ENCODE measurements at regions not wholly inside any gene's neighbourhood (a gene's known extent, or its start where the extent isn't known, plus 50 kb on each side); places are given as distances from the start of the nearest gene placed in this dataset.

DNA sequence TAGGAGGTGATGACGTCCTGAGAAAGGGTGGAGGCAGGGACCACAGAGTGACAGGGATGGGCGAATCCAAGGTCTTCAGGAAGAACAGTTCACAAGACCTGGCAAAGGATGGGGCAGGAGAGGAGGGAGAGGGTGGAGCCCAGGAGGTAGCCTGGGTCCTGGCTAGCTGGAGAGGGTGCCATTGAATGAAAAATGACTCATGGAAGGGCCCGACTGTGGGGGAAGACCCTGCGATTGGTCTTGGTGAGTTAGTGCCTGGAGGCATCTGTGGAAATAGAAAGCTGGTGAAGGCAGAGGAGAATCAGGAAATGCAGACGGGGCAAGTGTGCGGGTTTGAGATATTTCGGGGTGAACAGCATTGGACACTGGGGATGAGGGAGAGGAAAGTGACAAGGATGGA lies 60.3 kb upstream of the SLC45A1 start:
- H3K9me3 Mint-ChIP-seq (ENCODE audit: low read depth), result no peaks in the 10 kb centered on the region
- peaks cover 35% of the 10 kb centered on the region for H3K4me1 Mint-ChIP-seq (ENCODE audit: low read depth)
- H3K4me3 Mint-ChIP-seq (ENCODE audit: low read depth), result peak overlapping the region; percentile 43
- no peak for DNase-seq (ENCODE audit: low spot score, unreplicated experiment)
- H3K27me3 Mint-ChIP-seq, result no peaks in the 10 kb centered on the region
- TF ChIP-seq, protein P1, sequence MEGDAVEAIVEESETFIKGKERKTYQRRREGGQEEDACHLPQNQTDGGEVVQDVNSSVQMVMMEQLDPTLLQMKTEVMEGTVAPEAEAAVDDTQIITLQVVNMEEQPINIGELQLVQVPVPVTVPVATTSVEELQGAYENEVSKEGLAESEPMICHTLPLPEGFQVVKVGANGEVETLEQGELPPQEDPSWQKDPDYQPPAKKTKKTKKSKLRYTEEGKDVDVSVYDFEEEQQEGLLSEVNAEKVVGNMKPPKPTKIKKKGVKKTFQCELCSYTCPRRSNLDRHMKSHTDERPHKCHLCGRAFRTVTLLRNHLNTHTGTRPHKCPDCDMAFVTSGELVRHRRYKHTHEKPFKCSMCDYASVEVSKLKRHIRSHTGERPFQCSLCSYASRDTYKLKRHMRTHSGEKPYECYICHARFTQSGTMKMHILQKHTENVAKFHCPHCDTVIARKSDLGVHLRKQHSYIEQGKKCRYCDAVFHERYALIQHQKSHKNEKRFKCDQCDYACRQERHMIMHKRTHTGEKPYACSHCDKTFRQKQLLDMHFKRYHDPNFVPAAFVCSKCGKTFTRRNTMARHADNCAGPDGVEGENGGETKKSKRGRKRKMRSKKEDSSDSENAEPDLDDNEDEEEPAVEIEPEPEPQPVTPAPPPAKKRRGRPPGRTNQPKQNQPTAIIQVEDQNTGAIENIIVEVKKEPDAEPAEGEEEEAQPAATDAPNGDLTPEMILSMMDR (IDR thresholded peaks at IDR 0.05; ENCODE audit: unreplicated experiment), result no peak
- H3K36me3 Mint-ChIP-seq (ENCODE audit: insufficient read depth), result no peaks in the 10 kb centered on the region
- H3K27ac Mint-ChIP-seq, result peak overlapping the region; percentile 95

DNA sequence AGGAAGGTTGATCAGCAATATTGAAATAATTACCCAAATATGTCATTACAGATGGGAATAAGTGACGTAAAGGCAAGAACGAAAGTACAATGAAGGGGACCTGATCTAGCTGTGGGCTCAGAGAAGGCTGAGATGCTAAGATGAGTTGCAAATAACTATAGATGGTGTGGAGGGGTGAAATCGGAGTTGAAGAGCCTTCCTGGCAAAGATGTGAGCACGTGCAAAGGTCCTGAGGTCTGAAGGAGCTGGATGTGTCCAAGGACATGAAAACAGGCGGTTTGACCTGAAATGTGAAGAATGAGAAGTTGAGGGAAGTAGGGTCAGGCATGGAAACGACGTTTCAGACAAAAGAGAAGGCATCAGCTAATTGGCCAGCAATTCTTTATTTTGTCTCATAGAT lies 61.6 kb upstream of the SLC45A1 start:
- no peaks in the 10 kb centered on the region for H3K9me3 Mint-ChIP-seq (ENCODE audit: low read depth)
- DNase-seq (ENCODE audit: low spot score, unreplicated experiment), result no peak
- H3K27me3 Mint-ChIP-seq, result no peaks in the 10 kb centered on the region
- H3K4me1 Mint-ChIP-seq (ENCODE audit: low read depth), result peaks cover 36% of the 10 kb centered on the region
- H3K27ac Mint-ChIP-seq, result no peak overlapping the region
- no peak overlapping the region for H3K4me3 Mint-ChIP-seq (ENCODE audit: low read depth)
- TF ChIP-seq, protein P1 (IDR thresholded peaks at IDR 0.05; ENCODE audit: unreplicated experiment), result no peak
- no peaks in the 10 kb centered on the region for H3K36me3 Mint-ChIP-seq (ENCODE audit: insufficient read depth)

DNA sequence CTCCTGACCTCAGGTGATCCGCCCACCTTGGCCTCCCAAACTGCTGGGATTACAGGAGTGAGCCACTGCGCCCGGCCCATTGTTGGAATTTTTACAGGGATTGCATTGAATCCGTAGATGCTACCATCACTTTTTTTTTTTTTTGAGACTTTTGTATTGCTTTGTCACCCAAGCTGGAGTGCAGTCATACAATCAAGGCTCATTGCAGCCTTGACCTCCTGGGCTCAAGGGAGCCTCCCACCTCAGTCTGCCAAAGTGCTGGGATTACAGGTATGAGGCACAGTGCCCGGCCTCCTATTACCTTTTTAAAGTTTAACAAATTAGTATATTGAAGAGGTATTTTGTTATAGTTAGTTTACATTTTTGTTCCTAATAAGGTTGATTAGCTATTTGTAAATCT lies 62.2 kb upstream of the SLC45A1 start:
- H3K36me3 Mint-ChIP-seq (ENCODE audit: insufficient read depth), result no peaks in the 10 kb centered on the region
- H3K4me3 Mint-ChIP-seq (ENCODE audit: low read depth), result no peak overlapping the region
- no peaks in the 10 kb centered on the region for H3K9me3 Mint-ChIP-seq (ENCODE audit: low read depth)
- no peak overlapping the region for H3K27ac Mint-ChIP-seq
- DNase-seq (ENCODE audit: low spot score, unreplicated experiment), result no peak
- TF ChIP-seq, protein P1 (IDR thresholded peaks at IDR 0.05; ENCODE audit: unreplicated experiment), result no peak
- H3K4me1 Mint-ChIP-seq (ENCODE audit: low read depth), result peaks cover 34% of the 10 kb centered on the region
- no peaks in the 10 kb centered on the region for H3K27me3 Mint-ChIP-seq

DNA sequence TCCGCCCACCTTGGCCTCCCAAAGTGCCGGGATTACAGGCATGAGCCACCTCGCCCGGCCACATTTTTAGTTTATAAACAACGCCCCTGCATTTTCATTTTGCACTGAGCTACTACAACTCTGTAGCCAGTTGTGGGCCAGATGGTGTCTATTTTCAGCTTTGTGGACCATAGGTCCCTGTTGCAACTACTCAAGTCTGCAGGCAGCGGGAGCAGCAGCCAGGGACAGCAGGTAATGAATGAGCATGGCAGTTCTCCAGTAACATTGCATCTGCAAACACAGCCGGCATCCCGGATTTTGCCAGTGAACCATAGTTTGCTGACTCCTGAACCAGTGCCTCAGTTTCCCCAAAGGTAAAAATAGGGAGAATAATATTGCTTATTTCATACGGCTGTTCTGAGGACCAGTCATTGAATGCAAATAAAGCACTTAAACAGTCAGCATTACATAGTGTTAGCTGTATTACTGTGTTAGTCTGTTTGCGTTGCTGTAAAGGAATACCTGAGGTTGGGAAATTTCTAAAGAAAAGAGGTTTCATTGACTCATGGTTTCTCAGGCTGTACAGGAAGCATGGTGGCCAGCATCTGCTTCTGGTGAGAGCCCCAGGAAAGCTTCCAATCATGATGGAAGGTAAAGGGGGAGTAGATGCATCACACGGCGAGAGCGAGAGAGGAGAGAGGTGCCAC lies 65.5 kb upstream of the SLC45A1 start:
- Mint-ChIP-seq H3K36me3 (ENCODE audit: insufficient read depth) (no peaks in the 10 kb centered on the region), H3K27me3 (no peaks in the 10 kb centered on the region), H3K4me1 (ENCODE audit: low read depth) (peaks cover 24% of the 10 kb centered on the region), H3K4me3 (ENCODE audit: low read depth) (no peak overlapping the region), H3K27ac (peak overlapping the region; percentile 41), H3K9me3 (ENCODE audit: low read depth) (no peaks in the 10 kb centered on the region)
- no peak for DNase-seq (ENCODE audit: low spot score, unreplicated experiment)
- TF ChIP-seq, protein P1 (IDR thresholded peaks at IDR 0.05; ENCODE audit: unreplicated experiment), result no peak

DNA sequence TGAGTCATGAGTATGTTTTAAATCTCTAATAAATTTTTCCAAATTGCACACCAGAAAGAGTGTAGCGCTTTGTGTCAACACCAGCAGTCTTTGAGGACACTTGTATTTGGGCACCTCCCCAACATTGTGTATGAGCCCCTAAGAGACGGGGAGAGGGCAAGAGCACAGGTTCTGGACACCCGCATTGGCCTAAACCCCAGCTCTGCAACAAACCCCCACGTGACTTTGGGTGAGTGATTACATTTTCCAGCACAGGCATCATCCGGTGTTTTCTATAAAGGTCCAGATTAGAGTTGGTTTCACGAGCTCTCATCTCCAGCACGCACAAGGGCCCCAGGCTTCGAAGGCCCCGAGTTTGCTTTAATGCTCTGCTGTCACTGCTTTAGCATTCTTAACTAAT lies 66.3 kb upstream of the SLC45A1 start:
- Mint-ChIP-seq H3K27ac (no peak overlapping the region), H3K27me3 (no peaks in the 10 kb centered on the region), H3K4me3 (ENCODE audit: low read depth) (no peak overlapping the region), H3K4me1 (ENCODE audit: low read depth) (peaks cover 19% of the 10 kb centered on the region), H3K9me3 (ENCODE audit: low read depth) (no peaks in the 10 kb centered on the region), H3K36me3 (ENCODE audit: insufficient read depth) (no peaks in the 10 kb centered on the region)
- DNase-seq (ENCODE audit: low spot score, unreplicated experiment), result no peak
- TF ChIP-seq, protein P1 (IDR thresholded peaks at IDR 0.05; ENCODE audit: unreplicated experiment), result no peak
